ENCODE measurements at regions not wholly inside any gene's neighbourhood (a gene's known extent, or its start where the extent isn't known, plus 50 kb on each side); places are given as distances from the start of the nearest gene placed in this dataset.

- no peak for DNase-seq
Measured at GRCh38 chr13:24052547-24053518, 107.7 kb upstream of the SPATA13 start.

- DNase-seq: peak; percentile 72
Measured at GRCh38 chr13:24053519-24054251, 106.8 kb upstream of the SPATA13 start.

GRCh38 chr13:24056616-24057137, 103.8 kb upstream of the SPATA13 start:
- no peak for DNase-seq

- DNase-seq: no peak
Measured at GRCh38 chr13:24060993-24061392, 99.5 kb upstream of the SPATA13 start.

- DNase-seq: peak; percentile 66
Measured at GRCh38 chr13:24063281-24063877, 97.1 kb upstream of the SPATA13 start.

GRCh38 chr13:24064371-24064770, 96.1 kb upstream of the SPATA13 start:
- no peak for DNase-seq

GRCh38 chr13:24065176-24065575, 95.3 kb upstream of the SPATA13 start:
- no peak for DNase-seq

GRCh38 chr13:24066405-24067295, 93.9 kb upstream of the SPATA13 start:
- DNase-seq: no peak

GRCh38 chr13:24068472-24068871, 92.0 kb upstream of the SPATA13 start:
- DNase-seq: no peak

GRCh38 chr13:24071016-24071415, 89.5 kb upstream of the SPATA13 start:
- DNase-seq: no peak

GRCh38 chr13:24071423-24072075, 89.0 kb upstream of the SPATA13 start:
- DNase-seq: no peak

- no peak for DNase-seq
Measured at GRCh38 chr13:24073657-24074056, 86.9 kb upstream of the SPATA13 start.

- DNase-seq: no peak
Measured at GRCh38 chr13:24074678-24075077, 85.8 kb upstream of the SPATA13 start.

GRCh38 chr13:24075137-24075975, 85.2 kb upstream of the SPATA13 start:
- no peak for DNase-seq

GRCh38 chr13:24076109-24076508, 84.4 kb upstream of the SPATA13 start:
- DNase-seq: no peak

- DNase-seq: no peak
Measured at GRCh38 chr13:24076636-24077035, 83.9 kb upstream of the SPATA13 start.

GRCh38 chr13:24080134-24080533, 80.4 kb upstream of the SPATA13 start:
- DNase-seq: no peak

- DNase-seq: no peak
Measured at GRCh38 chr13:24081387-24081786, 79.1 kb upstream of the SPATA13 start.

GRCh38 chr13:24083141-24083540, 77.4 kb upstream of the SPATA13 start:
- no peak for DNase-seq

GRCh38 chr13:24083722-24084421, 76.6 kb upstream of the SPATA13 start:
- no peak for DNase-seq
